Stomach (tissue), 8 donors: ENCODE measurements at regions not wholly inside any gene's neighbourhood (a gene's known extent, or its start where the extent isn't known, plus 50 kb on each side); places are given as distances from the start of the nearest gene placed in this dataset.

Source experiments
- DNase-seq, 2 donors: peaks; one replicate each; pipeline versions ENCODE4 v3.0.0 to v3.0.0-alpha.2; 2013 to 2019
- H3K27ac ChIP-seq, 5 donors: fragments of 200-600 bp in 4 of 5; sonication (generic) in 4 of 5; one replicate each; pipeline ENCODE4 v1.5.1; 2013 to 2019; ENCODE audit warnings: mild to moderate bottlenecking in 1 of 5, moderate library complexity in 1 of 5
- H3K27me3 ChIP-seq, 3 donors: fragments of 200-600 bp; sonication (generic); one replicate each; pipeline ENCODE4 v1.5.1; 2017 to 2019; ENCODE audit warnings: mixed run types in 1 of 3
- H3K36me3 ChIP-seq, 4 donors: fragments of 200-600 bp; sonication (generic); 1 replicate in 3 of 4; 2 replicates in 1 of 4; pipeline ENCODE4 v1.5.1; 2016 to 2019
- H3K4me1 ChIP-seq, 4 donors: fragments of 200-600 bp; sonication (generic); one replicate each; pipeline ENCODE4 v1.5.1; 2016 to 2019
- H3K4me3 ChIP-seq, 4 donors: fragments of 200-600 bp; sonication (generic) in 3 of 4; one replicate each; pipeline ENCODE4 v1.5.1; 2016 to 2019; ENCODE audit warnings: mild to moderate bottlenecking in 1 of 4
- H3K9me3 ChIP-seq, 4 donors: fragments of 200-600 bp; sonication (generic); one replicate each; pipeline ENCODE4 v1.5.1; 2016 to 2019
- EP300 ChIP-seq: sonication (generic); formaldehyde crosslinking; IDR thresholded peaks from one replicate; pipeline ENCODE4 v1.6.1; 2017; ENCODE audit warnings: antibody characterized with exemption
- POLR2A ChIP-seq, 4 donors: fragments of 450-650 bp; IDR thresholded peaks; one replicate each; pipeline ENCODE4 v1.6.1; 2016; ENCODE audit warnings: antibody characterized with exemption in 4 of 4, control low read depth in 2 of 4, mild to moderate bottlenecking in 1 of 4, moderate library complexity in 1 of 4
- POLR2AphosphoS5 ChIP-seq, 3 donors: sonication (generic); formaldehyde crosslinking; IDR thresholded peaks; one replicate each; pipeline ENCODE4 v1.6.1; 2016; ENCODE audit warnings: antibody characterized with exemption in 3 of 3
- WGBS, 5 donors: extraction: QIAGEN DNeasy Blood & Tissue Kit in 3 of 5; methylation state at CpG; one replicate each; pipeline versions ENCODE4 v1.1.5 to v1.1.7; 2013 to 2018; 5-methylcytosine and 5-hydroxymethylcytosine counted together
- intact Hi-C: fragments of 100-400 bp; cut with DNase I; formaldehyde crosslinking; loops from one replicate; pipeline ENCODE4 v1.15.1; 2023; ENCODE audit warnings: low total_unique reads
- TF ChIP-seq, protein P1 (sequence below), 7 experiments: fragments of 450-650 bp in 4 of 7; fragments of 200-600 bp in 3 of 7; sonication (generic) in 3 of 7; IDR thresholded peaks; one replicate each; pipeline ENCODE4 v1.5.1; 2016 to 2019; ENCODE audit warnings: antibody characterized with exemption in 7 of 7, control low read depth in 2 of 7, mild to moderate bottlenecking in 1 of 7
- donor health status: healthy with polysubstance abuse.
- donor health status: Bipolar disorder and iron deficiency.
- donor health status: healthy.

DNA sequence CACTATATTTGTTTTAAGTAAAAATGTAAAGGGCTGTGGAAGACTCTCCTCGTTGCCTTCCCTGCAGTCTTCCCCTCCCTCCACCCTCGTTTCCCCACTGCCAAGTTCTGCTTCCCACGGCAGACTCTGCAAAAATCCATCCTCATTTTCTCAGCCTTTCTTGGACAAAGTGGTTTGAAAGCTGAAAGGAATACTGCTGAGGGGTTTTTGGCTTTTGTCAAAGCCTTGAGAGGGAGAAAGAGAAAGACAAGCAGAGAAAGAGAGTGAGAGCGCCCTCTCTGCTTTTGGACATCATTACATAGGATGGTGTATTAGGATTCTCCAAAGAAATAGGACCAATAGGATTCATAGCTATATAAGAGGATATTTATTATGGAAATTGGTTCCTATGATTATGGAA, 455.9 kb upstream of the SOX11 start:
- no peaks in the 10 kb centered on the region for H3K4me1 ChIP-seq
- no peaks in the 10 kb centered on the region for H3K9me3 ChIP-seq
- no peak overlapping the region for H3K27ac ChIP-seq
- DNase-seq, result peak in 1 of 2 donors; percentile 64
- H3K27me3 ChIP-seq, result no peaks in the 10 kb centered on the region
- H3K36me3 ChIP-seq, result no peaks in the 10 kb centered on the region
- 42 to 56% (median 49%) methylated on average over 4 of the region's 4 CpGs for WGBS, 5 donors
- no peak for TF ChIP-seq POLR2AphosphoS5 (IDR thresholded peaks at IDR 0.05)
- no peak for TF ChIP-seq EP300
- TF ChIP-seq, protein P1, sequence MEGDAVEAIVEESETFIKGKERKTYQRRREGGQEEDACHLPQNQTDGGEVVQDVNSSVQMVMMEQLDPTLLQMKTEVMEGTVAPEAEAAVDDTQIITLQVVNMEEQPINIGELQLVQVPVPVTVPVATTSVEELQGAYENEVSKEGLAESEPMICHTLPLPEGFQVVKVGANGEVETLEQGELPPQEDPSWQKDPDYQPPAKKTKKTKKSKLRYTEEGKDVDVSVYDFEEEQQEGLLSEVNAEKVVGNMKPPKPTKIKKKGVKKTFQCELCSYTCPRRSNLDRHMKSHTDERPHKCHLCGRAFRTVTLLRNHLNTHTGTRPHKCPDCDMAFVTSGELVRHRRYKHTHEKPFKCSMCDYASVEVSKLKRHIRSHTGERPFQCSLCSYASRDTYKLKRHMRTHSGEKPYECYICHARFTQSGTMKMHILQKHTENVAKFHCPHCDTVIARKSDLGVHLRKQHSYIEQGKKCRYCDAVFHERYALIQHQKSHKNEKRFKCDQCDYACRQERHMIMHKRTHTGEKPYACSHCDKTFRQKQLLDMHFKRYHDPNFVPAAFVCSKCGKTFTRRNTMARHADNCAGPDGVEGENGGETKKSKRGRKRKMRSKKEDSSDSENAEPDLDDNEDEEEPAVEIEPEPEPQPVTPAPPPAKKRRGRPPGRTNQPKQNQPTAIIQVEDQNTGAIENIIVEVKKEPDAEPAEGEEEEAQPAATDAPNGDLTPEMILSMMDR (IDR thresholded peaks at IDR 0.05), result no peak
- no peak for TF ChIP-seq POLR2A (IDR thresholded peaks at IDR 0.05)
- intact Hi-C loops, result no loop called here
- H3K4me3 ChIP-seq, result no peak overlapping the region

DNA sequence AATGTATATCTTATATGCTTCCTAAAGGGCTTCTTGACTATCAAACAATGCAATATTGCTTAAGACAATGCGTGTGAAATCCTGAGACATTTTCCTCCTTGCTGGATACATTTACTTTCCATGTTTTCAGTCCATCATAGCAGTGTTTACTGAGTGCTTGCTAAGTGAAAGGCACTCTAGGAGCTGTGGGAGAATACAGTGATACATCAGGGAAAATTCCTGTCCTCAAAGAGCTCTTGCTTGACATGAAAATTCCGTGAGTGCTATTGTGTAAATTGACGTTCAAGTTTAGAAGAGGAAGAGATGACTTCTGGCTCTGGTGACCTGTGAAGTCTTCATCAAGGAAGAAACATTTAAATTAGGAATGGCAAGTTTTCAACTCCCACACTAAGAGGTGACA, 449.4 kb upstream of the SOX11 start:
- Histone ChIP-seq H3K27me3 (no peaks in the 10 kb centered on the region), H3K9me3 (no peaks in the 10 kb centered on the region), H3K4me1 (no peaks in the 10 kb centered on the region), H3K27ac (no peak overlapping the region), H3K4me3 (no peak overlapping the region), H3K36me3 (no peaks in the 10 kb centered on the region)
- 49 to 69% (median 60%) methylated on average over 3 of the region's 3 CpGs for WGBS, 5 donors
- no peak for TF ChIP-seq POLR2AphosphoS5 (IDR thresholded peaks at IDR 0.05)
- intact Hi-C loops, result no loop called here
- no peak for DNase-seq

DNA sequence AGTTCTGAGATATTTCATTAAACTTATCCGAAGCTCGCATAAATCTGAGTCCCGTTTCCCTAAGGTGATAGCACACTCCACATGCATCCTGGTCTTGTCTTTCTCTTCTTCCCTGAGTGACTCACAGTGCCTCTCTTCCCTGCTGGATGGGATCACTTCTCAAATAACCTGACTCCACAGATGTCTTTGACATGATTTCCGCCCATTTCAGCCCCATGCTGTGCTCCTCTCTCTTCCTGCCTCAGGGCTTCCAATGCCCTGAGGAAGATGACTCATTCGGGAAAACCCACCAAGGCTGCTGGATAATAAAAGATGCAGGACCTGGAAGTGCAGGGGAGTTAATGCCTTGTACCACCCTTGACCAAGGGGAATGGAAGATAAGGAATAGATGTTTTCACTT, 441.7 kb upstream of the SOX11 start:
- Histone ChIP-seq H3K27ac (no peak overlapping the region), H3K4me3 (no peak overlapping the region), H3K36me3 (no peaks in the 10 kb centered on the region), H3K9me3 (peaks cover 0 to 9% (median 2%) of the 10 kb centered on the region in 4 donors), H3K27me3 (no peaks in the 10 kb centered on the region), H3K4me1 (no peaks in the 10 kb centered on the region)
- TF ChIP-seq POLR2AphosphoS5 (IDR thresholded peaks at IDR 0.05), result no peak
- TF ChIP-seq POLR2A (IDR thresholded peaks at IDR 0.05), result no peak
- TF ChIP-seq, protein P1 (IDR thresholded peaks at IDR 0.05), result no peak
- no peak for TF ChIP-seq EP300
- no peak for DNase-seq
- intact Hi-C loops, result no loop called here
- WGBS, 5 donors, result 67 to 78% (median 76%) methylated on average over 5 of the region's 5 CpGs

DNA sequence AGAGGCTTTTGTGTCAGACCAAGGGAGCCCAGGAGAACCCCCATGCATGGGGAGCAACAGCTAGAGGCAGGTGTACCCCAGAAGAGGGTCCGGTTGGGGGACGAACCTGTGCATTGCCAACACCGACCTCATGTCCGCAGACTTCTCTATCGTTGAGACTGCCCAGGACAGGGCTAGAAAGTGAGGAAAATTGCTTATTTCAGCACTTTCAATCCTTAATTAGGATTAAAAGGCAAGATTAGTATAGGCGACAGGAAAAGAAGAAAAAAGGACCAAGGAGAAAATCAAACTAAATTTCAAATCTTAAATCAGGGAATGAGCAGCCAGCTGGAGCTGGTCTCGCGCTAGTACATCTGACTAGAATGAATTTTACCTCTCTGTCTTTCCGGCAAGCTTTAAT, 438.9 kb upstream of the SOX11 start:
- H3K4me3 ChIP-seq, result no peak overlapping the region
- TF ChIP-seq POLR2AphosphoS5 (IDR thresholded peaks at IDR 0.05) (no peak), POLR2A (IDR thresholded peaks at IDR 0.05) (no peak), EP300 (no peak)
- TF ChIP-seq, protein P1 (IDR thresholded peaks at IDR 0.05), result no peak
- no peaks in the 10 kb centered on the region for H3K27me3 ChIP-seq
- WGBS, 5 donors, result 90 to 93% (median 92%) methylated on average over 9 of the region's 9 CpGs
- no peaks in the 10 kb centered on the region for H3K4me1 ChIP-seq
- H3K36me3 ChIP-seq, result no peaks in the 10 kb centered on the region
- H3K27ac ChIP-seq, result no peak overlapping the region
- intact Hi-C loops, result no loop called here
- DNase-seq, result no peak
- peaks cover 3 to 9% (median 4%) of the 10 kb centered on the region in 4 donors for H3K9me3 ChIP-seq

DNA sequence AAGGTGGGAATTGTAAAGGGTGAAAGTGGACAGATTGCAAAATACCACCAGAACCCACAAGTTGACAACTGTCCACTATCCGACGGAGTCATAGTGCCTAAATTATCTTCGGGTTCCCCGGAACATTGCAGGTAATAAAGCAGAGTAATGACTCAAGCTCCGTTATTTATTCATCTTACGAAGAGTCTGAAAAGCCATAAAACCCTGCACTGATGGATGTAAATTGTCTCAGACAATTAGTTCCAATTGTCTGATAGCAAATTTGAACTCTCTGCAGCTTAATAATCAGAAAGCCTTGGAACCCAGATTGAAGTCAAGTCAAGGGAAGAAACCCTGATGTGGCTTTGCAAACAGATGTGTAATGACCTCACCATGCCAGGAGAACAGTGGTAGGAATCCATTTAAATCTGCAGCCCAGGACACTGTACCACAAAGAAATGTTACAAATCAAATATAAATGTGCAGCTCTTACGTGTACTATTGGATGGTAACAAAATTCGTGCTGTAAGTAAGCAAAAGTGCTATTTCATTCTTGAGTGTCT, 437.3 kb upstream of the SOX11 start:
- 80 to 88% (median 83%) methylated on average over 8 of the region's 8 CpGs for WGBS, 5 donors
- intact Hi-C loops, result no loop called here
- DNase-seq, result no peak
- H3K4me3 ChIP-seq, result no peak overlapping the region
- H3K27me3 ChIP-seq, result no peaks in the 10 kb centered on the region
- peaks cover 3 to 9% (median 5%) of the 10 kb centered on the region in 4 donors for H3K9me3 ChIP-seq
- no peak overlapping the region for H3K27ac ChIP-seq
- H3K36me3 ChIP-seq, result no peaks in the 10 kb centered on the region
- no peaks in the 10 kb centered on the region for H3K4me1 ChIP-seq
- TF ChIP-seq, protein P1 (IDR thresholded peaks at IDR 0.05), result no peak
- TF ChIP-seq POLR2AphosphoS5 (IDR thresholded peaks at IDR 0.05), result no peak
